Right lobe of liver (tissue), 4 donors: ENCODE measurements at regions not wholly inside any gene's neighbourhood (a gene's known extent, or its start where the extent isn't known, plus 50 kb on each side); places are given as distances from the start of the nearest gene placed in this dataset.

Source experiments
- POLR2A ChIP-seq: fragments of 450-650 bp; IDR thresholded peaks from one replicate; pipeline ENCODE4 v1.6.1; 2017; ENCODE audit warnings: antibody characterized with exemption, mild to moderate bottlenecking
- TF ChIP-seq, protein P1 (sequence below), 4 donors: fragments of 200-600 bp in 3 of 4; fragments of 450-650 bp in 1 of 4; IDR thresholded peaks; one replicate each; pipeline versions ENCODE4 v1.5.1 to v1.8.0; 2016 to 2022; ENCODE audit warnings: antibody characterized with exemption in 4 of 4, mild to moderate bottlenecking in 2 of 4
- donor health status: DM: no; HTN: no; CAD: no.
- donor health status: DM: no; HTN: no; CAD: no.
- donor health status: DM: no; HTN: yes; CAD: no.

DNA sequence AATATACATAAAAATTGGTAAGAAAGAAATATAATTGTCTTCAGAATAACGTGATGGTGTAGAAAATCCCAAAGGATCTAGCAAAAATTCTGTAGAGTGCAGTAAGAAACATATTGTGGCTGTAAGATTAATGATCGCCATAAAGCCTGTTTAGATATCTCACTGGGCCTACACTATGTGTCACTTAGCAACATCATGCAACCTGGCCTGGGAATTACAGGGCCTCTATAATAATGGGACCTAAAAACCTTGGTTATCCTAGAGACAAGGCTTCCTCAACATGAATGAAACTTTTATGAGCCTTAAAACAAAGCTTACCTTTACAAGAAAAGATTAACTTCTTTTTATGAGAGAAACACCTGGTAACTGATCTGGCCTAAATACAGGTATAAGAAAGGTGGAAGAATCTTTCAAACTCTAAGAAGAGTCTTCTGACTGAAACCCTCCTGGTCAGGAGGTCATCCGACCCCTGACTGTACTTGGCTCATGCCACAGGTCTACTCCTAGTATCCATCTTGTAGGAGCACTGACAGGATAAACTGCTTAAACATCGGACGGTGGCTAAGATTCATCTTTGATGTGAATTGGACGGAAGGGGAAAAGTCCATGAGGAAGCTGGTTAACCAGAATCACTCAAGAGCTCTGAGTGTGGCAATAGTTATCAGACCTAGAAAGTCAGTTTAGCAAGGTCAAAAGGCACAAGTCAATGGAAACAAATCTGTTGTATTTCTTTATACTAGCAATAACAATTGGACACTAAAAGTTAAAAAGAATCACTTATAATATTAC, 1155.1 kb upstream of the SORCS1 start:
- TF ChIP-seq, protein P1, sequence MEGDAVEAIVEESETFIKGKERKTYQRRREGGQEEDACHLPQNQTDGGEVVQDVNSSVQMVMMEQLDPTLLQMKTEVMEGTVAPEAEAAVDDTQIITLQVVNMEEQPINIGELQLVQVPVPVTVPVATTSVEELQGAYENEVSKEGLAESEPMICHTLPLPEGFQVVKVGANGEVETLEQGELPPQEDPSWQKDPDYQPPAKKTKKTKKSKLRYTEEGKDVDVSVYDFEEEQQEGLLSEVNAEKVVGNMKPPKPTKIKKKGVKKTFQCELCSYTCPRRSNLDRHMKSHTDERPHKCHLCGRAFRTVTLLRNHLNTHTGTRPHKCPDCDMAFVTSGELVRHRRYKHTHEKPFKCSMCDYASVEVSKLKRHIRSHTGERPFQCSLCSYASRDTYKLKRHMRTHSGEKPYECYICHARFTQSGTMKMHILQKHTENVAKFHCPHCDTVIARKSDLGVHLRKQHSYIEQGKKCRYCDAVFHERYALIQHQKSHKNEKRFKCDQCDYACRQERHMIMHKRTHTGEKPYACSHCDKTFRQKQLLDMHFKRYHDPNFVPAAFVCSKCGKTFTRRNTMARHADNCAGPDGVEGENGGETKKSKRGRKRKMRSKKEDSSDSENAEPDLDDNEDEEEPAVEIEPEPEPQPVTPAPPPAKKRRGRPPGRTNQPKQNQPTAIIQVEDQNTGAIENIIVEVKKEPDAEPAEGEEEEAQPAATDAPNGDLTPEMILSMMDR (IDR thresholded peaks at IDR 0.05): no peak
- TF ChIP-seq POLR2A: no peak
